Gastrocnemius medialis (tissue), 4 donors: ENCODE measurements at regions not wholly inside any gene's neighbourhood (a gene's known extent, or its start where the extent isn't known, plus 50 kb on each side); places are given as distances from the start of the nearest gene placed in this dataset.

Experiments used
- ATAC-seq, 2 donors: fragments of 150-250 bp; one replicate each; pipeline ENCODE4 v1.9.1; 2016
- DNase-seq, 2 donors: peaks; one replicate each; pipeline ENCODE4 v3.0.0-alpha.2; 2019
- H3K27ac ChIP-seq, 4 donors: fragments of 200-600 bp; sonication (generic); 1 replicate in 1 of 4; 2 replicates in 3 of 4; pipeline ENCODE4 v1.5.1; 2016 to 2018; ENCODE audit warnings: mild to moderate bottlenecking in 2 of 4, moderate library complexity in 1 of 4
- H3K27me3 ChIP-seq, 3 donors: fragments of 200-600 bp; sonication (generic) in 2 of 3; 1 replicate in 1 of 3; 2 replicates in 2 of 3; pipeline versions ENCODE4 v1.5.1 to v1.6.0; 2016 to 2019; ENCODE audit warnings: mild to moderate bottlenecking in 1 of 3, moderate library complexity in 1 of 3
- H3K36me3 ChIP-seq, 2 donors: fragments of 200-600 bp; sonication (generic) in 1 of 2; one replicate each; pipeline ENCODE4 v1.5.1; 2017 to 2018
- H3K4me1 ChIP-seq, 2 donors: fragments of 200-600 bp; sonication (generic) in 1 of 2; one replicate each; pipeline ENCODE4 v1.5.1; 2016 to 2017; ENCODE audit warnings: mild to moderate bottlenecking in 2 of 2
- H3K4me3 ChIP-seq, 4 donors: fragments of 200-600 bp; sonication (generic) in 3 of 4; 1 replicate in 1 of 4; 2 replicates in 3 of 4; pipeline ENCODE4 v1.5.1; 2016 to 2019; ENCODE audit warnings: mild to moderate bottlenecking in 2 of 4
- H3K9me3 ChIP-seq, 3 donors: fragments of 200-600 bp; sonication (generic) in 2 of 3; 1 replicate in 1 of 3; 2 replicates in 2 of 3; pipeline ENCODE4 v1.5.1; 2016 to 2019
- CTCF ChIP-seq, 5 experiments: fragments of 450-650 bp in 3 of 5; fragments of 200-600 bp in 2 of 5; sonication (generic) in 2 of 5; IDR thresholded peaks in 4 of 5; conservative IDR thresholded peaks in 1 of 5; 1 replicate in 4 of 5; 2 replicates in 1 of 5; pipeline ENCODE4 v1.5.1; 2016 to 2019; ENCODE audit warnings: antibody characterized with exemption in 5 of 5, mild to moderate bottlenecking in 3 of 5, moderate library complexity in 3 of 5
- POLR2A ChIP-seq, 2 donors: fragments of 450-650 bp; IDR thresholded peaks; one replicate each; pipeline ENCODE4 v1.6.1; 2017; ENCODE audit warnings: antibody characterized with exemption in 2 of 2, mild to moderate bottlenecking in 2 of 2, moderate library complexity in 2 of 2
- in situ Hi-C, 4 donors: fragments of 200-750 bp; cut with MboI; loops; one replicate each; pipeline versions ENCODE4 v1.15.0 to v1.8.0; 2017; ENCODE audit warnings: low sequenced_read_pairs in 4 of 4
- intact Hi-C: fragments of 100-400 bp; cut with DNase I; formaldehyde crosslinking; loops from one replicate; pipeline ENCODE4 v1.15.1; 2023; ENCODE audit warnings: low total_unique reads

GRCh38 chr13:50326271-50326670, 311.0 kb downstream of the KCNRG start:
- in situ Hi-C loops (no loop called here), intact Hi-C loops (no loop called here)

GRCh38 chr13:50326811-50327210, 311.6 kb downstream of the KCNRG start:
- no peak overlapping the region for H3K4me3 ChIP-seq
- DNase-seq = no peak
- no peak for TF ChIP-seq POLR2A (IDR thresholded peaks at IDR 0.05)
- TF ChIP-seq CTCF (IDR thresholded peaks at IDR 0.05 in 4 of 5, conservative IDR thresholded peaks at IDR 0.05 in 1 of 5) = no peak
- intact Hi-C loops (no loop called here), in situ Hi-C loops (no loop called here)
- no peaks in the 10 kb centered on the region for H3K9me3 ChIP-seq
- no peaks in the 10 kb centered on the region for H3K4me1 ChIP-seq
- H3K27ac ChIP-seq = no peak overlapping the region
- H3K36me3 ChIP-seq = no peaks in the 10 kb centered on the region
- H3K27me3 ChIP-seq = no peaks in the 10 kb centered on the region
- ATAC-seq = no peak

More at GRCh38 chr13:50326271-50326670, 311.0 kb downstream of the KCNRG start:
- Histone ChIP-seq H3K27me3 (no peaks in the 10 kb centered on the region), H3K9me3 (no peaks in the 10 kb centered on the region), H3K4me1 (no peaks in the 10 kb centered on the region), H3K36me3 (no peaks in the 10 kb centered on the region), H3K27ac (no peak overlapping the region), H3K4me3 (no peak overlapping the region)
- ATAC-seq = no peak
- TF ChIP-seq POLR2A (IDR thresholded peaks at IDR 0.05) = no peak
- no peak for TF ChIP-seq CTCF (IDR thresholded peaks at IDR 0.05 in 4 of 5, conservative IDR thresholded peaks at IDR 0.05 in 1 of 5)
- DNase-seq = no peak

GRCh38 chr13:50334115-50334778, 319.0 kb downstream of the KCNRG start:
- Histone ChIP-seq H3K4me1 (no peaks in the 10 kb centered on the region), H3K9me3 (no peaks in the 10 kb centered on the region), H3K36me3 (no peaks in the 10 kb centered on the region), H3K4me3 (no peak overlapping the region), H3K27ac (no peak overlapping the region), H3K27me3 (no peaks in the 10 kb centered on the region)
- intact Hi-C loops = no loop called here
- ATAC-seq (no peak), DNase-seq (no peak)
- TF ChIP-seq CTCF (IDR thresholded peaks at IDR 0.05 in 4 of 5, conservative IDR thresholded peaks at IDR 0.05 in 1 of 5) (no peak), POLR2A (IDR thresholded peaks at IDR 0.05) (no peak)
- in situ Hi-C loops = no loop called here

DNA sequence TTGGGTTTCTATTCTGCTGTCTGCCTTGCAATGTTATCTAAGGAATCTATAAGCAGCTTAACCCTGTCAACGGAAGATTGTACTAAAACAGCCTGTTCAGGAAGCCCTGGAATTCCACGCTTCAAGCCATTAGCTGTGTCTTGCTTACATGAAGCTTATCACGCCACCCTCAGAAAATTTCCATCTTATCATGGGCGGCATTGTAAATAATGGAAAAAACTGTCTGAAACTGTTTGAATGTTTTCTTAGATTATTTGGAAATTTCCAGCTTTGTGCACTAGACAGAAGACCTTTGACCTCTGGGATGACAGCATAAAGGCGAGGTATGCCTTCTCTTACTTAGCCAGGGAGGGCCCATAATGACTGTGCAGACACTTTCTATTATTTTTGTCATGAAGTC, 319.7 kb downstream of the KCNRG start:
- Histone ChIP-seq H3K9me3 (no peaks in the 10 kb centered on the region), H3K27ac (no peak overlapping the region), H3K27me3 (no peaks in the 10 kb centered on the region), H3K4me1 (no peaks in the 10 kb centered on the region), H3K4me3 (no peak overlapping the region), H3K36me3 (no peaks in the 10 kb centered on the region)
- DNase-seq (no peak), ATAC-seq (no peak)
- TF ChIP-seq POLR2A (IDR thresholded peaks at IDR 0.05) = no peak
- TF ChIP-seq CTCF (IDR thresholded peaks at IDR 0.05 in 4 of 5, conservative IDR thresholded peaks at IDR 0.05 in 1 of 5) = no peak
- intact Hi-C loops (no loop called here), in situ Hi-C loops (no loop called here)

DNA sequence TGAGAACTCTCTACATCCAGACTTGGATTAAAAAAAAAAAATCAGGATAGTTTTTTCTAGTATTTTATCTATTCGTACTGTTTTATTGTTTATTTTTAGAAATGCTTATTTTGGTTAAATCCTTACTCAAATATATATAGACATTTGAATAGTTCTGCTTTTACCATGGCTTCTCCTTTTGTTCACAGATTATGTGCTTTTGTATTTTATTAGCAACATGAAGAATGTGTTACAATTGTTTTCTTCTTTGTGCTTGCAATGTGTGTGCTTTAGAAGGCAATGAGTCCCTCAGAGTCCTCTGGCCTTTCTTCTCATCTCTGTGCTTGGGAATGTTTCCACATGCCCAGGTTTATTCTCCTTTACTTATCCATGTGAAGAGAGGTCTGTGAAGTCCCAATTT, 324.0 kb downstream of the KCNRG start:
- H3K36me3 ChIP-seq = no peaks in the 10 kb centered on the region
- TF ChIP-seq POLR2A (IDR thresholded peaks at IDR 0.05) (no peak), CTCF (IDR thresholded peaks at IDR 0.05 in 4 of 5, conservative IDR thresholded peaks at IDR 0.05 in 1 of 5) (no peak)
- H3K9me3 ChIP-seq = no peaks in the 10 kb centered on the region
- DNase-seq (no peak), ATAC-seq (no peak)
- no peak overlapping the region for H3K27ac ChIP-seq
- no peaks in the 10 kb centered on the region for H3K27me3 ChIP-seq
- no peak overlapping the region for H3K4me3 ChIP-seq
- intact Hi-C loops = no loop called here
- in situ Hi-C loops = no loop called here
- H3K4me1 ChIP-seq = no peaks in the 10 kb centered on the region
